GM12875 (cell line): ENCODE measurements at regions not wholly inside any gene's neighbourhood (a gene's known extent, or its start where the extent isn't known, plus 50 kb on each side); places are given as distances from the start of the nearest gene placed in this dataset.

Source experiments
- H3K4me3 ChIP-seq: one replicate; pipeline ENCODE4 v1.5.1; 2011; ENCODE audit warnings: low read depth, low read length, control low read depth
- CTCF ChIP-seq: IDR thresholded peaks from 2 replicates; pipeline ENCODE4 v1.5.1; 2011; ENCODE audit warnings: low read depth, mild to moderate bottlenecking, control low read depth, inconsistent platforms, low read length, moderate library complexity, borderline replicate concordance; ENCODE audit not compliant: insufficient read depth

DNA sequence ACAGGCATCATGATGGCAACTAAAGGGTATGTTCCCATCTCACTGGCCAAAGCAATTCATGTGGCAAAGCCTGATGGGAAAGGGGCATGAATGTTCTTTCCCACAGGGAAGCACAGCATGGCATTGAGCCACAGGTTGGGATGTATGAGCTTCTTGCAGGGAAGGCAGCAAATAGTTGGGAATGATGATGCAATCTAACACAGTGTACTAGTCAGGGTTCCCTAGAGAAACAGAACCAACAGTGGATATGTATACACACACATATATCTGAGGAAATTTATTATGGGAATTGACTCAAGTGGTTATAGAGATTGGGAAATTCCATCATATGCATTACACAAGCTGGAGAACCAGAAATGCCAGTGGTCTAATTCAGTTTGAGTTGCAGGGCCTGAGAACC, 253.6 kb upstream of the NPVF start:
- H3K4me3 ChIP-seq: no peak overlapping the region
- no peak for TF ChIP-seq CTCF

GRCh38 chr7:25482631-25483030, 254.3 kb upstream of the NPVF start:
- no peak for TF ChIP-seq CTCF
- H3K4me3 ChIP-seq: no peak overlapping the region

DNA sequence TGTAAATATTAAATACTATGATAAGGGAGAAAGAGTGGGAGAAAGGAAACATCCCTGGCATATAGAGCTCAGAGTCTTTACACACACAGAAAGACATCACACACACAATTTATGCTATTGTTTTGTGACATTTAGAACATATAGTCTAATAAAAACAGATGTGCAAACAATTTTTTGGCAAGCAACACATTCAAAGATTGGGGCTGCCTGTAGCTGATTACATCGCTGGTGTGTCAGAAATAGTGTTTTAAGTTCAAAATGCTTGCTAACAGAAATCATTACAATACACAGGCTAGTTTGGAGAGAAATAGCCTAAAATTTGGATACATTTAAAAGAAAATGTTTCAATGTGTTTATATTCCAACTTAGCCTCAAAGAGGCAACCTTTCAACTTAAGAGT, 256.7 kb upstream of the NPVF start:
- no peak for TF ChIP-seq CTCF
- H3K4me3 ChIP-seq: no peak overlapping the region

GRCh38 chr7:25486656-25487055, 258.4 kb upstream of the NPVF start:
- no peak for TF ChIP-seq CTCF
- no peak overlapping the region for H3K4me3 ChIP-seq

- TF ChIP-seq CTCF: no peak
Measured at GRCh38 chr7:25493805-25494366, 265.6 kb upstream of the NPVF start.

DNA sequence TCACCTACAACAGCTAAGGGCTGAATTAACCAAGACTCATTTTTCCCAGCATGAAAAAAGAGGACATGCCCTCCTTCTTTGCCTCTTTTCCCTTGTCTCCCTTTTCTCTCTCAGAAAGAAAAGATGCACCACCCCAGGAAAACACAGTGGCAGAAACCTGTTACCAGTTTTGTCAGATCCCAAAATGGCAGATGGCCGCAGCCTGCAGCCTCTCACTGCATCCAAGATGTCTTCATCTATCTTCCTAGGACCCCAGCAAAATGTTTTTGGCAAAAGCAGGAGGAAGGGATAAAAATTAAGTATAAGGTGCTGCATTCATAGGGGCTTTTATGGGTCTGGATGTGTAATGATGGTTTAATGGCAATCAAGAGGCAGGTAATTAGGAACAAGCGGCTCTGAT, 266.6 kb upstream of the NPVF start:
- no peak overlapping the region for H3K4me3 ChIP-seq
- TF ChIP-seq CTCF: no peak

More at GRCh38 chr7:25493805-25494366, 265.6 kb upstream of the NPVF start:
- H3K4me3 ChIP-seq: no peak overlapping the region

- TF ChIP-seq CTCF: no peak
- no peak overlapping the region for H3K4me3 ChIP-seq
Measured at GRCh38 chr7:25495342-25496250, 267.3 kb upstream of the NPVF start.
